Suprapubic skin (tissue), 4 donors: ENCODE measurements at regions not wholly inside any gene's neighbourhood (a gene's known extent, or its start where the extent isn't known, plus 50 kb on each side); places are given as distances from the start of the nearest gene placed in this dataset.

Experiments used
- DNase-seq, 2 donors: peaks; one replicate each; pipeline ENCODE4 v3.0.0-alpha.2; 2019; ENCODE audit warnings: low spot score in 2 of 2
- H3K27ac ChIP-seq: fragments of 200-600 bp; sonication (generic); one replicate; pipeline ENCODE4 v1.5.1; 2019
- H3K27me3 ChIP-seq: fragments of 200-600 bp; sonication (generic); one replicate; pipeline ENCODE4 v1.5.1; 2019
- H3K36me3 ChIP-seq: fragments of 200-600 bp; sonication (generic); one replicate; pipeline ENCODE4 v1.5.1; 2019
- H3K4me1 ChIP-seq: fragments of 200-600 bp; sonication (generic); one replicate; pipeline ENCODE4 v1.5.1; 2019
- H3K4me3 ChIP-seq: fragments of 200-600 bp; sonication (generic); one replicate; pipeline ENCODE4 v1.5.1; 2019; ENCODE audit warnings: mild to moderate bottlenecking
- H3K9me3 ChIP-seq: fragments of 200-600 bp; sonication (generic); one replicate; pipeline ENCODE4 v1.5.1; 2019
- EP300 ChIP-seq: sonication (generic); formaldehyde crosslinking; IDR thresholded peaks from one replicate; pipeline ENCODE4 v1.6.1; 2017; ENCODE audit warnings: antibody characterized with exemption
- POLR2A ChIP-seq, 2 donors: fragments of 450-650 bp; IDR thresholded peaks; one replicate each; pipeline ENCODE4 v1.6.1; 2017; ENCODE audit warnings: antibody characterized with exemption in 2 of 2, mild to moderate bottlenecking in 2 of 2, moderate library complexity in 2 of 2
- POLR2AphosphoS5 ChIP-seq, 3 donors: sonication (generic); formaldehyde crosslinking; IDR thresholded peaks; one replicate each; pipeline ENCODE4 v1.6.1; 2017; ENCODE audit warnings: antibody characterized with exemption in 3 of 3
- WGBS: methylation state at CpG from one replicate; pipeline ENCODE4 v1.1.5; 2018; 5-methylcytosine and 5-hydroxymethylcytosine counted together
- TF ChIP-seq, protein P1 (sequence below), 2 donors: fragments of 200-600 bp in 1 of 2; fragments of 450-650 bp in 1 of 2; sonication (generic) in 1 of 2; IDR thresholded peaks; one replicate each; pipeline ENCODE4 v1.5.1; 2016 to 2019; ENCODE audit warnings: antibody characterized with exemption in 2 of 2, mild to moderate bottlenecking in 1 of 2, moderate library complexity in 1 of 2

DNA sequence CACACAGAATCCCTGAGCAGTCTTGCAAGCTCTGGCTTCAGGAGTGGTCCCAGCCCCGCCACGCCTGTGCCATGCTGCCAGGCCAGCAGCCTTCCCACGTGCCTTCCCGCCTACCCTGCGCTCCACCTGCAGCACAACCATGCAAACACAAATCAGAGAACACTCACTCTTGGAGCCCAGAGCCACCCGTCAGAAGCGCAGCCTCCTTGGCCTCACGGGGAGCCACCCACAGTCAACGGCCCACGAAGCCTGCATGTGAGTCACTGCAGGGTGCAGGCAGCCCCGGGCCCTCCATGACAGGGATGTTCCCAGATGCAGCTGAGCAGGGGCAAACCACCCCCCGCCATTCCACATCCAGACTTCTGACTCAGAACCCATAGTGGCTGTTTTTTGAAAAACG, 217.0 kb downstream of the DLL1 start:
- Histone ChIP-seq H3K27me3 (no peaks in the 10 kb centered on the region), H3K9me3 (no peaks in the 10 kb centered on the region), H3K27ac (no peak overlapping the region), H3K36me3 (no peaks in the 10 kb centered on the region), H3K4me1 (no peaks in the 10 kb centered on the region), H3K4me3 (no peak overlapping the region)
- 92% methylated on average over 11 of the region's 13 CpGs for WGBS
- TF ChIP-seq POLR2AphosphoS5 (IDR thresholded peaks at IDR 0.05) (no peak), EP300 (no peak), POLR2A (IDR thresholded peaks at IDR 0.05) (no peak)
- TF ChIP-seq, protein P1, sequence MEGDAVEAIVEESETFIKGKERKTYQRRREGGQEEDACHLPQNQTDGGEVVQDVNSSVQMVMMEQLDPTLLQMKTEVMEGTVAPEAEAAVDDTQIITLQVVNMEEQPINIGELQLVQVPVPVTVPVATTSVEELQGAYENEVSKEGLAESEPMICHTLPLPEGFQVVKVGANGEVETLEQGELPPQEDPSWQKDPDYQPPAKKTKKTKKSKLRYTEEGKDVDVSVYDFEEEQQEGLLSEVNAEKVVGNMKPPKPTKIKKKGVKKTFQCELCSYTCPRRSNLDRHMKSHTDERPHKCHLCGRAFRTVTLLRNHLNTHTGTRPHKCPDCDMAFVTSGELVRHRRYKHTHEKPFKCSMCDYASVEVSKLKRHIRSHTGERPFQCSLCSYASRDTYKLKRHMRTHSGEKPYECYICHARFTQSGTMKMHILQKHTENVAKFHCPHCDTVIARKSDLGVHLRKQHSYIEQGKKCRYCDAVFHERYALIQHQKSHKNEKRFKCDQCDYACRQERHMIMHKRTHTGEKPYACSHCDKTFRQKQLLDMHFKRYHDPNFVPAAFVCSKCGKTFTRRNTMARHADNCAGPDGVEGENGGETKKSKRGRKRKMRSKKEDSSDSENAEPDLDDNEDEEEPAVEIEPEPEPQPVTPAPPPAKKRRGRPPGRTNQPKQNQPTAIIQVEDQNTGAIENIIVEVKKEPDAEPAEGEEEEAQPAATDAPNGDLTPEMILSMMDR (IDR thresholded peaks at IDR 0.05): no peak
- DNase-seq: peak; percentile 30 to 60

DNA sequence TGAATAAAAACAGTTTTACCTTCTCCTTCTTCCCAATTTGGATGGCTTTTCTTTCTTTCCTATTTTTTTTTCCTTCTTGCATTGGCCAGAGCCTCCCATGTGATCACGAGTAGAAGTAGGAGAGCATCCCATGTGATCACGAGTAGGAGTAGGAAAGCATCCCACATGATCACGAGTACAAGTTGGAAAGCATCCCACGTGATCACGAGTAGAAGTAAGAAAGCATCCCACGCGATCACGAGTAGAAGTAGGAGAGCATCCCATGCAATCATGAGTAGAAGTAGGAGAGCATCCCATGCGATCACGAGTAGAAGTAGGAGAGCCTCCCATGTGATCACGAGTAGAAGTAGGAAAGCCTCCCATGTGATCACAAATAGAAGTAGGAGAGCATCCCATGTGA, 218.6 kb downstream of the DLL1 start:
- WGBS: 90% methylated on average over 11 of the region's 11 CpGs
- Histone ChIP-seq H3K9me3 (no peaks in the 10 kb centered on the region), H3K27me3 (peaks cover 9% of the 10 kb centered on the region), H3K4me1 (no peaks in the 10 kb centered on the region), H3K36me3 (no peaks in the 10 kb centered on the region), H3K4me3 (no peak overlapping the region), H3K27ac (no peak overlapping the region)
- no peak for DNase-seq
- no peak for TF ChIP-seq POLR2AphosphoS5 (IDR thresholded peaks at IDR 0.05)
- TF ChIP-seq POLR2A (IDR thresholded peaks at IDR 0.05): no peak
- TF ChIP-seq EP300: no peak
- TF ChIP-seq, protein P1 (IDR thresholded peaks at IDR 0.05): no peak

DNA sequence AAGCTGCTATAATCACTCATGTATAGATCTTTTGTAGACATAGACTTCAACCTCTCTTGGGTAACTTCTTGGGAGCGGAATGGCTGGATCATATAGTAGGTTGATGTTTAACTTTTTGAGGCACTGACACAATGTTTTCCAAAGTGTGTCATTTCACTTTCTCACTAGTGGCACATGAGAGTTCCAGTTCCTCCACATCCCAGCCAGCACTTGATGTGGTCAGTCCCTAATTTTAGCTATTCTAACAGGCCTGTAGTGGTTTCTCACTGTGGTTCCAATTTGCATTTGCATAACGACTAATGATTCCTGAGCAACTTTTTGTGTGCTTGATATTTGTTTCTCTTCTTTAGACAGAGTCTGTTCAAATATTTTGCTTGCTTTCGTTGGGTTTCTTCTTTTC, 221.3 kb downstream of the DLL1 start:
- no peak for DNase-seq
- TF ChIP-seq EP300: no peak
- no peak for TF ChIP-seq POLR2AphosphoS5 (IDR thresholded peaks at IDR 0.05)
- TF ChIP-seq, protein P1 (IDR thresholded peaks at IDR 0.05): no peak
- no peak for TF ChIP-seq POLR2A (IDR thresholded peaks at IDR 0.05)
- Histone ChIP-seq H3K4me3 (no peak overlapping the region), H3K36me3 (no peaks in the 10 kb centered on the region), H3K27ac (no peak overlapping the region), H3K4me1 (no peaks in the 10 kb centered on the region), H3K9me3 (no peaks in the 10 kb centered on the region), H3K27me3 (peaks cover 9% of the 10 kb centered on the region)
- 94% methylated on average over 3 of the region's 3 CpGs for WGBS

DNA sequence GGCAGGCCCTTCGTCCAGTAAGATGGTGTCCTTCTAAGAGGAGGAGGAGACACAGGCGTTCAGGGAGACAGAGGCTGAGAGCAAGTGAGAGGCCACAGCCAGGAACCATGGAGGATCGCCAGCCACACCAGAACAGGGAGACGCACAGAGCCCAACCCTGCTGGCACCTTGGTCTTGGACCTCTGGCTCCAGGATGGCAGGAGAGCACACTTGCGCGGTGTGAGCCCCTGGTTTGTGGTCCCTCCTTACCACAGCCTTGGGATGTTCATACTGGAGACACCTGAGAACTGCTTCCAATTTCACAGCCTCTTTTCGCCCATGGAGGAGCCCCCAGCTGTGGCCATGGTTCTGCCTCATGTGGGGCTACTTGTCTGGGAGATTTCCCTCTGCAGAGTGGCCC, 222.4 kb downstream of the DLL1 start:
- no peak overlapping the region for H3K4me3 ChIP-seq
- peak; percentile 44 to 57 for DNase-seq
- H3K36me3 ChIP-seq: no peaks in the 10 kb centered on the region
- no peak overlapping the region for H3K27ac ChIP-seq
- no peaks in the 10 kb centered on the region for H3K9me3 ChIP-seq
- 100% methylated on average over 1 of the region's 7 CpGs for WGBS
- H3K27me3 ChIP-seq: peaks cover 9% of the 10 kb centered on the region
- no peaks in the 10 kb centered on the region for H3K4me1 ChIP-seq
- TF ChIP-seq, protein P1 (IDR thresholded peaks at IDR 0.05): no peak
- TF ChIP-seq POLR2A (IDR thresholded peaks at IDR 0.05) (no peak), POLR2AphosphoS5 (IDR thresholded peaks at IDR 0.05) (no peak), EP300 (no peak)

DNA sequence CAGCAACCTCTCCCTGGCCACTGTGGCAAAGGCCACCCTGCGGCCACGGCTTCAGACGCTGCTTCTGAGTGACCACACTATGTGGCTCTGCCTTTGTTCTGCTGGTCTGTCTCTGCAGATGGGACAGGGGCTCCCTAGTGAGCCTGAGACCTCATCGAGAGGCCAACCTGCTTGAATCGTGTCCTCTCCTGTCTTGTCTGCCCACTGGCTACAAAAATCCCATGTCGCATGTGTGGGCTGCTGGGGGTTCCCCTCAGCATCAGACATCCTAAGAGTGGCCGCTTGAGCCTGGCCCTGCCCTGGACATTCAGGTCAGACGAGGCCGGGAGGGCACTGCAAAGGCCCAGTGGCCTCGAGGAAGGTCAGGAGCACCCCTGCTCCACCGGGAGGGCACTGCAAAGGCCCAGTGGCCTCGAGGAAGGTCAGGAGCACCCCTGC, 222.9 kb downstream of the DLL1 start:
- Histone ChIP-seq H3K36me3 (no peaks in the 10 kb centered on the region), H3K4me3 (no peak overlapping the region), H3K4me1 (no peaks in the 10 kb centered on the region), H3K9me3 (no peaks in the 10 kb centered on the region), H3K27me3 (peaks cover 9% of the 10 kb centered on the region), H3K27ac (no peak overlapping the region)
- peak in 1 of 2 donors; percentile 67 for DNase-seq
- 83% methylated on average over 4 of the region's 12 CpGs for WGBS
- TF ChIP-seq, protein P1 (IDR thresholded peaks at IDR 0.05): no peak
- TF ChIP-seq EP300: no peak
